ENCODE measurements at regions not wholly inside any gene's neighbourhood (a gene's known extent, or its start where the extent isn't known, plus 50 kb on each side); places are given as distances from the start of the nearest gene placed in this dataset.

DNA sequence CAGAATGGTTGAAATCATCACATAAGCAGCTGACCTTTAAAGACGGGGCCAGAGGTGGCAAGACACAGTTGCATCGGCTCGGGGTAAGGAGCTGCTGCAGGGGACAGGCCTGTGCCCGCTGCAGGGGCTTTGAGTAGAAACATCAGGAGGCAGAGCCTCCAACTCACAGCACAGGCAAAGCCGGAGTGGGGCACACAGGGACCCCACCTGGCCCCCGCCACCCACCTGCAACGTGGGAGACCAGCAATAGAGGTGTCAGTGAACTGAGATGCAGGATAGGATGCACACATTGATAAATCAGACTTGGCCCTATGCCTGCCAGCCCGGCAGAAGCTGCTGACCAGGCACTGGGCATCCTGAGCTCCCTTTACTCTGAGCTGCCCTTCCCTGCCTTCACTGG, 257.2 kb downstream of the NPHP4 start:
- TF ChIP-seq CTCF (IDR thresholded peaks at IDR 0.05; ENCODE audit: borderline replicate concordance, extremely low read depth, low read length, poor library complexity, severe bottlenecking) = no peak
- TF ChIP-seq EZH2 (IDR thresholded peaks at IDR 0.05; ENCODE audit: borderline replicate concordance, low read depth, low read length, severe bottlenecking) = no peak
